ENCODE measurements at regions not wholly inside any gene's neighbourhood (a gene's known extent, or its start where the extent isn't known, plus 50 kb on each side); places are given as distances from the start of the nearest gene placed in this dataset.
A peak's percentile ranks its signal among the peaks of the same experiment; 100 is the strongest.
"Not testable (repeated sequence)": the region's sequence is repeated elsewhere in the genome, so short reads cannot be mapped to it uniquely, and the experiment has no call there.

DNA sequence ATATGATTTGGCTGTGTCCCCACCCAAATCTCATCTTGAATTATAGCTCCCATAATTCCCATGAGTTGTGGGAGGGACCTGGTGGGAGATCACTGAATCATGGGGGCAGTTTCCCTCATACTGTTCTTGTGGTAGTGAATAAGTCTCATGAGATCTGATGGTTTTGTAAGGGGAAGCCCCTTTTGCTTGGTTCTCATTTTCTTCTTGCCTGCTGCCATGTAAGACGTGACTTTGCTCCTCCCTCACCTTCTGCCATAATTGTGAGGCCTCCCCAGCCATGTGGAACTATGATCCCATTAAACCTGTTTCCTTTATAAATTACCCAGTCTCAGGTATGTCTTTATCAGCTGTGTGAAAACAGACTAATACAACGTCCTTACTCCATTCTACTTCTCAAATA, 108.5 kb upstream of the SCAF8 start:
- not testable (repeated sequence) for DNase-seq (ENCODE audit: extremely low read depth, low read depth)

DNA sequence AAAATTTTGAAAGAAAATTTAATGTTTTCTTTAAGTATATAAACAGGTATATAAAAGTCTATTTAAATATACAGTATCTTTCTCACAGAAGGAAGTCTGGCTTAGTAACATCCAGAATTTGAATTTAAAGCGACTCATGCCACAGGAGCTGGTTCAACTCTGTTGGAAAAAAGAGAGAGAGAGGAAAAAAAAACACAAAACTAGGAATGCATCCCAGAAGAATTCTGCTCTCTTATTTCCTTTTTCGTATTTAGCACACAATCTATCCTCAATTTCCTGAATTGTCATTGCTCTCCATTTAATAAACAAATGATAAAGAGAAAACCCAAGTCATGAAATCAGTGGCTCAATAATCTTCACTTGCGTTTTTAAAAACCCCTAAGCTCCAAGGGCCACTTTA, 107.5 kb upstream of the SCAF8 start:
- no peak for DNase-seq (ENCODE audit: extremely low read depth, low read depth)

DNA sequence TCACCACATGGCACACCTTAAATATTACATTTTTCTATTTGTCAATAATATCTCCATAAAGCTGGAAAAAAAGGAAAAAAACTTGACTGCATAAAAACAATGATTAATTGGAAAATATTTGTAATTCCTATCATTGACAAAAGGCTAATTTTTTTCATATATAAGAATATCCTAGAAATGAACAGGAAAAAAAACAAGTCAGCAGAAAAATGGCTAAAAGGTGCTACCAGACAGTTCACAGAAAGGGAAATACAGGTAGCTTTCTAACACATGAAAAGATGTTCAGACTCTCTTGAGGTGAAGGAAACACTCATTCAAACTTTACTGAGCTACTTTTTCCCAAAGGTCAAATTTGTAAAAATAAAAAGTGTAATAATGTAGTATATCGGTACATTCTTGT, 104.1 kb upstream of the SCAF8 start:
- no peak for DNase-seq (ENCODE audit: extremely low read depth, low read depth)

DNA sequence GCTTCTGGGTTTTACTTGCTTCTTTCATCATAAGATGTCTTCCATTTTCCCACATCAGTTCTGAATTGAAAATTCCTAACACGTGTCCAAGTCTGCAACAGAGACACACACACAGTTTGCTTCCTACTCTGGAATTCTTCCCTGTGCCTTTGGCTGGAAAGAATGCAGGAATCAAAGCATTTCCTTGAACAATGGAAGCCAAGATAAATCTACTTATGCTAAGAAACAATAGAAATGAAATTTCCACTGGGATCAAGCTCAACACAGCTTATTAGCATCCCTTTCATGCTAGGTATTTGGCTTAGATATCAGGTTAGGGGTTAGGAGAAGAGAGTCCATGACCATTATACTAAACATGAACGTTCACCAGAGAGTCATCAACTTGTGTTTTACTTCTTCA, 101.1 kb upstream of the SCAF8 start:
- DNase-seq (ENCODE audit: extremely low read depth, low read depth): no peak

DNA sequence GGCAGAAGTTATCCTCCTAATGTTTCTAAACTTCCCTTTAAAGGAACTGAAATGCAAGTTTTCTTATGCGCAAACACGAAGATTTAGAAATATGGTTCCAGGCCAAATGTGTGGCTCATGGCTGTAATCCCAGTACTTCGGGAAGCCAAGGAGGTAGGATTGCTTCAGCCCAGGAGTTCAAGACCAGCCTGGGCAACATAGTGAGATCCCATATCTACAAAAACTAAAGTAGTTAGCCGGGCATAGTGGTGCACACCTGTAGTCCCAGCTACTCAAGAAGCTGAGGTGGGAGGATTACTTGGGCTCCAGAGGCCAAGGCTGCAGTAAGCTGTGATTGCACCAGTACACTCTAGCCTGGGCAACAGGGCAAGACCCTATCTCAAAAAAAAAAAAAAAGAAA, 95.8 kb upstream of the SCAF8 start:
- no peak for DNase-seq (ENCODE audit: extremely low read depth, low read depth)

DNA sequence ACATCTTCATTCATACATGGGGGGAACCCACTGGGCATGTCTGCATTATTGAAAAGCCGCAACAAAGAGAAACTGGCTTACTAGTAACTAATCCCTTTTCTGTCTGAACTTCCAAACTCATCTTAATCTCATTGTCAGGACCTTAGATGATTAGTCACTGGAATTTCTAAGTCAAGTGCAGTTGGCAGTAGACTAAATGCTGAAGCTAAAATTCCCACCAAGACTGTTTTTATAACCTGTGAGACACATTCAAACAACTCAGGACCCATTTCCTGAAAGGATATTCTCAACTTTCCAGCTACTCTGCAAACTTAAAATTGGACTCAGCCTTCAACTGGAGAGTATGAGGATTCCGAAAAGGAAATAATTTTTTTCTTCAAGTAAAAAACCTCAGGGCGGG, 94.8 kb upstream of the SCAF8 start:
- DNase-seq (ENCODE audit: extremely low read depth, low read depth): no peak

DNA sequence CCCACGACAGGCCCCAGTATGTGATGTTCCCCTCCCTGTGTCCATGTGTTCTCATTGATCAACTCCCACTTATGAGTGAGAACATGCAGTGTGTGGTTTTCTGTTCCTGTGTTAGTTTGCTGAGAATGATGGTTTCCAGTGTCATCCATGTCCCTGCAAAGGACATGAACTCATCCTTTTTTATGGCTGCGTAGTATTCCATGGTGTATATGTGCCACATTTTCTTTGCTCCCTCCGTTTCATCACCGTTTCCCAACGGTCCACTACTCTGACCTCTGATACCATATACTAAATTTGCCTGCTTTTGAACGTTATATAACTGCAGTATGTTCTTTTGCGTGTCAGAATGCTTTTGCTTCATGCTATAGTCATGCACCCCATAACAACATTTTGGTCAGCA, 94.0 kb upstream of the SCAF8 start:
- DNase-seq (ENCODE audit: extremely low read depth, low read depth): not testable (repeated sequence)

DNA sequence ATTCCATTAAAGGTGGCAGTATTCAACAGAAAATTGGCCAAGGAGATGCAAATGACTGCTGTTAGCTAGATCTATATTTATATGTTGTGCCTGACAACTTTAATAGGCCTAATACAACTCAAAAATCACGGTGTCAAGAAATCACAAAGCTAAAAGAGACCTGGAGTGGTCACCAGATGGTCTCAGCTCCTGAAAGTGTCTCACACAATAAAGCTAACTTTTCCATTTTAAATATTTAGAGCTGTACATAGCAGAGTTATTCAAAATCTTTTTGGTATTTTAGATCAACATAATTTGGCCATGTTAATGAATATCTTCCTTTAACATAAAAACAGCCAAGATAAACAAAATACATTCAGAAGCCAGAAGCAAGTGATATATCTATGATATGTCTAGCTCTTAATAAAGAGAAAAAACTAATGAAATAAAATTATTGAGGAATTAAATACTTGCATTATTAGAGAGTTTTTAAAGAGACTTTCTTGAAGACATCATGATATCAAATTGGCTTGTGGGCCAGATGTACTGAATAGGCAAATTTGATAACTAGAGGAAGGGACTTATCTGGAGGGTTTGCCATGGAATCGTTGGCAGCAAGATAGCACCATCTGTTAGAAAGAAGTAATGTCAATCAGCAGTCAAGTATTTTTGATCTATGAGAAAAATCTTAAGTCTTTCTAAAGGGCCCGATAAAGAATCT, 84.9 kb upstream of the SCAF8 start:
- no peak for DNase-seq (ENCODE audit: extremely low read depth, low read depth)

DNA sequence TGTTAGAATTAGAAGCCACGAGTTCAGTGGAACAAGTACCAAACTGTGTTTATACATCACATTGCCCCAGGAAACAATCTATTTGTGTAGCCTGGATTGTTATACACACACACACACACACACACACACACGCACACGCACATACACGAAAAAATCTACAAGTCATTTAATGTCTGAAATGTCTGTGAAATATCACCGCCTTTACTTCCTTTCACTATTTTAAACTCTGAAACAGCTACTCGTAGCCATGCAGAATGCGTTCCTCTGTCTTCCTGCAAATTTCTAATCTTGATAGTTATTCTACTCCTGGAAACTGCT, 84.4 kb upstream of the SCAF8 start:
- DNase-seq (ENCODE audit: extremely low read depth, low read depth): no peak

DNA sequence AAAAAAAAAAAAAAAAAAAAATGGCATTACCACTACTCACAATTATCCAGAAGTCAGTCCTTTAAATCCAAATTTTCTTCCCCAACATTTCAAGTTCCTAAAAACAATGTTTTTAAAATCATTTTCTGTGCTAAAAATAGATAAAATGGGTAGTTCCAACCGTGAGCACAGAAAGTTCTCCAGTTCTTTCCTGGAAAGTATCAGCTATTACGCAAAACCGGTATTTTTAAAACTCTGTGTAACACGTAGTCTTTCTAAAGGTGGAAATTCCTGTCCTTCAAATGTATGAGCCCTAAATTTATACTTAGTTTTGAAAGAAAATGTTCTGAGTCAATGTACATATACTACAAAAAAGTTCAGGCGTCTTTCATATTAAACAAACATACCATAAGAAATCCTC, 83.5 kb upstream of the SCAF8 start:
- DNase-seq (ENCODE audit: extremely low read depth, low read depth): no peak

DNA sequence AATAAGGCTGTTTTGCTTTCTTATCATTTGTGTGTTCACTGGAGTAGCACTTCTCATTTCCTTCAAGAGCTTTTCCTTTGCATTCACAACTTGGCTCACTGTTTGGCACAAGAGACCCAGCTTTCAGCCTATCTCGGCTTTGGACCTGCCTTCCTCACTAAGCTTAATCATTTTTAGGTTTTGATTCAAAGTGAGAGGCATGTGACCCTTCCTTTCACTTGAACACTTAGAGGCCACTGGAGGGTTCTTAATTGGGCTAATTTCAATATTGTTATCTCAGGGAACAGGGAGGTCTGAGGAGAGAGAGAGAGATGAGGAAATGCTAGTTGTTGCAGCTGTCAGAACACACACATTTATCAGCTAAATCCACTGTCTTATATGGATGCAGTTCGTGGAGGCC, 82.9 kb upstream of the SCAF8 start:
- DNase-seq (ENCODE audit: extremely low read depth, low read depth): no peak

DNA sequence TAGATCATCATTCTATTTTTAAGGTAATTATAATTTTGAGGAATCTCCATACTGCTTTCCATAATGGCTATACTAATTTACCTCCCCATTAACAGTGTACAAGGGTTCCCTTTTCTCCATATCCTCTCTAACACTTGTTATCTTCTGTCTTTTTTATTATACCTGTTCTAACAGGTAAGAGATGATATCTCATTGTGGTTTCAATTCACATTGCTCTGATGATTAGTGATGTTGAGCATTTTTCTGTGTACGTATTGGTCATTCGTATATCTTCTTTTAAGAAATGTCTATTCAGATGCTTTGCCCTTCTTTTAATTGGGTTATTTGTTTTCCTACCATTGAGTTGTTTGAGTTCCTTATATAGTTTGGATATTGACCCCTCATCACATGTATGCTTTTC, 81.6 kb upstream of the SCAF8 start:
- DNase-seq (ENCODE audit: extremely low read depth, low read depth): no peak

DNA sequence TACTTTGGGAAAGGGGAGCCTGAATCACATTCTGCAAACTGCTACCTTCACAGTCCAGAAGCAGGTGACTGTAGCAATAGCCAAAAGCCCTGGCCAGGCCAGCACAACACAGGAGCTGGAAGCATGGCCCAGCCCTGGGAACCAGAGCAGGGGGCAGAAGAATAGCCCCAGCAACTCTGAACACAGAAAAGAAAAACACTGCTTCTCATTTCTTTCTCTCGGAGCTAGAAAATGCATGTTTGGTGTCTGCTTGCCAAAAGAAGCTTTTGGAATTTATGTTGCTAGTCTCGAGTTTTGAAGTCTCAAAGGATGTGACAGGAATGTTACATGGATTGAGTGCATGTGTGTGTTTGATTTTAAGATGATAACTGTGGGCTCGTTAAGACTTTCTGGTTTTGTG, 79.8 kb upstream of the SCAF8 start:
- no peak for DNase-seq (ENCODE audit: extremely low read depth, low read depth)

DNA sequence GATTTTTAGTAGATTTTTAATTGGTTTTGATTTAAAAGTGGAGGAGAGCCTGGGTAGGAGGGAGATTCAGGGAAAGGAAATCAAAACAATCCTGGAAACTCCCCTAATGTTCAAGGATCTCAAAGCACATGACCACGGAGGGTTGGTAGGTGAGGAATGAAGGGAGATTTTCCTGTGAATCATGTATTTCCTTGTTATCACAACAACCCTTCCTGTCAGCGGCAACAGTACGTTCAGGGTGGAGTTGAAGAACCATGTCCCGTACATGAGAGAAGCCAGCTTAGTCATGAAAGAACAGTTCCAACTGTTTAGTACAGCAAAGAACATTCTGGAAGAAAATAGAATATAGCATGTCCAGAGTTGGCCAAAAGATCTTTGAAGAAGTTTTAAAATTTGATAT, 79.4 kb upstream of the SCAF8 start:
- DNase-seq (ENCODE audit: extremely low read depth, low read depth): no peak

DNA sequence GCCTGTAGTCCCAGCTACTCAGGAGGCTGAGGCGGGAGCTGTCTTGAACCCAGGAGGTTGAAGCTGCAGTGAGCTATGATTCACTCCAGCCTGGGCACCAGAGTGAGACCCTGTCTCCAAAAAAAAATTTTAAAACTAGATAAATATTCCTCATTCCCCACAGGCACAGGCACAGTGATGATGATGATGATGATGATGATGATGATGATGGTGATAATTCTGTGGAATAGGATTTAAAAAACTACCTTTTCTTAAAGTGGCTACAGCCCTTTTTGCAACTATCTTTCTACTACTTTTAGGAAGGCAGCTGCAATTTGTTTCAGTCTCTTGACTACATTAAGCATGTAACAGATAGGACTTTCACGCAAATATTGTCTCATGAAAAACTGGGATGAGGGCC, 76.6 kb upstream of the SCAF8 start:
- no peak for DNase-seq (ENCODE audit: extremely low read depth, low read depth)

DNA sequence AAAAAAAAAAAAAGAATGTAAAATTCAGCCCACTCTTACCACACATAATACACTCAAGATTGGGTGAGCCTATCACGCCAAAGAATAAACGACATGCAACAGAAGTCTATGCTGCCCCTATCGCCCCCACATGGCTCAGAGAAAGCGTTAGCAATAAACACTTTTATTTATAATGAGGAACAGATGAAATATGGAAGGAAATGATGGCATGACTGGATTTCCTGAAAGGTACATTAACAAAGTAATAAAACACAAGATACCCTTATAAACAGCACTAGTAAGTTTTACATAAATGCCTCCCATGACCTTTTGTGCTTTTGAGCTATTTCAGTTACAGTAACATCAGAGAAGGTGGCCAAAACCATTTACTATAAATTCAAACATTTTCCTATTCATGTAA, 71.4 kb upstream of the SCAF8 start:
- no peak for DNase-seq (ENCODE audit: extremely low read depth, low read depth)

DNA sequence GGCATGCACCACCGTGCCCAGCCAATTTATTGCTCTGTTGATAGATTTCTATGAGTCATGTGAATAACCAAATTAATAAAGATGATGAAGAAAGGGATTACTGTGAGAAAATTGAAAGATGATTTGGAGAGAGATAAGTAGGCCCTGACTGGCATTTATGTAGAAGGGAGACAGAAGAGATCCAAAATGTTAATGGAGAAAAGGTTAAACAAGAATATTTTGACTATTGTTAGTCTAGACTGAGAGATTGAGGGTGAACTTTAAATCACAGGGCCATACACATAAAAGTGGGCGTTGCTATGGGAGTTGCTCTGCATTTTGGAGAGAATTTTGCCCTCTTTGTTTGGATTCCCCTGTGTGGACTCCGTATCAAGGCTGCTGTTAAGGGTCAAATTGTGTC, 68.9 kb upstream of the SCAF8 start:
- DNase-seq (ENCODE audit: extremely low read depth, low read depth): no peak

DNA sequence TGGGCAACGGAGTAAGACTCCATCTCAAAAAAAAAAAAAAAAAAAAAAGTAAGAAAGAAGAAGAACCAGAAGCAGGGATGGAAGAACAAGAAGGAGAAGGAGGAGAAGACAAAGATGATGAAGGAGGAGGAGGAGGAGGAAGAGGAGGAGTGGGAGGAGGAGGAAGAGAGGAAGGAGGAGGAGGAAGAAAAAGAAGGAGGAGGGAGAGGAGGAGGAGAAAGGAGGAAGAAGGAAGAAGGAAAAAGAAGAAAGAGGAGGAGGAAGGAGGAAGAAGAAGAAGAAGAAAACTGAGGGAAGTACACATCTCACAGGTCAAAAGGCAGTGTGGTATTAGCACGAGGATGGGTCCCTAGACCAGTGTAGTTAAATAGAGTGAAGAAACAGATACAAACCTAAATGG, 65.1 kb upstream of the SCAF8 start:
- DNase-seq (ENCODE audit: extremely low read depth, low read depth): no peak

DNA sequence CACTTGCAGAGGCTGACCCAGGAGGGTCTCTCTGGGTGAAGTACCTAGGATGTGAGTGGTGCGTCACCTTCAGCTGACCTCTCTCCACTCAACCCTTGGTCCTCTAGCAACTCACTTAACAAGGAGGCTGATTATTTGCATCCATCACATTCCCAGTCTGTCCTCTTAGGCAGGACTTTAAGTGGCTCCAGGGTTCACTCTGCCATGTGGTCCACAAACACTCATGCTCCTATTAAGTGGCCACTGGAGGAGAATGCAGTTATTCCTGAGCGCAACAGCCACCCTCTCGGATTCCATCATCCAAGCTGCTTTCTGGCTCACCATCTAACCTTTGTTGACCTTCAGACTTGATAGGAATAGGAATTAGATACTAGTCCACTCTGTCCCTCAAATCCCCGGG, 61.1 kb upstream of the SCAF8 start:
- no peak for DNase-seq (ENCODE audit: extremely low read depth, low read depth)

DNA sequence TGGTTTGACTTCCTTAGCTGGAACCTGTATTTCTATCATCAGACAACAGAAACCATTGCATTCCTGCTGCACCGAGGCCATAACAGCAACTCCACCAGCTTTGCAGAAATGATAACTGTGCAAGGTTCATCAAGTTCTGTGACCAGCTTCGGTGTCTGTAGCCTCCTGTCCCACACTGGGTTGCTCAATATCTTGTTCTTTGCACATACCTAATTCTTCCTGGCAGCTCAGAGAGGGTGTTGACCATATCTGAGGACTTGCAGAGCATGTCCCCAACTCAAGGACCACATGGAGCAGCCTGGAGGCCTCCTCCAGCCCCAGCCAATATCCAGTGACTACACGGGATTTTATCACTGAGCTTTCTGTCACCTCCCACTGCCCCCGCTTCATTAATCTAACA, 59.3 kb upstream of the SCAF8 start:
- DNase-seq (ENCODE audit: extremely low read depth, low read depth): no peak

DNA sequence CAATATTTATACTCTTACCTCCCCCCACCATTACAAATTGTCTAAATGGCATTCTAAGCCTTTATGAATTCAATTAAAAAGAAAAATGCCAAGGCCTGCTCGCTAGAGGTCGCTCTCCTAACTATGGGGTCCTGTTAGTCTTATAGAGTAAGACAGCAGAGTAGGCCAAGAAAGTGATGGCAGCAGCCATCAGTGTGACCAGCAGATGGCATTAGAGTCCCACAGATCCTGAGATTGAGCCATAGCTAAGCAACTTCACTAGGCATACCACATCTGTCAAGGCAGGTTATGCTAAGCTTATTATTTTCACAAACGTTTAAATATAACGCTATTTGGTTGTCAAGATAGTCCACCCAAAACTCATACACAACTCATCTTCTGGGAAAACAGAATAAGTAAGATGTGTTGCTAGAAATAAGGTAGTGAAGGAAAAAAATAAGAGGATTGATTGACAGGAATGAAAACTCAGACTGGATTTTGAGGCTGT, 57.6 kb upstream of the SCAF8 start:
- peak; percentile 90 for DNase-seq (ENCODE audit: extremely low read depth, low read depth)

DNA sequence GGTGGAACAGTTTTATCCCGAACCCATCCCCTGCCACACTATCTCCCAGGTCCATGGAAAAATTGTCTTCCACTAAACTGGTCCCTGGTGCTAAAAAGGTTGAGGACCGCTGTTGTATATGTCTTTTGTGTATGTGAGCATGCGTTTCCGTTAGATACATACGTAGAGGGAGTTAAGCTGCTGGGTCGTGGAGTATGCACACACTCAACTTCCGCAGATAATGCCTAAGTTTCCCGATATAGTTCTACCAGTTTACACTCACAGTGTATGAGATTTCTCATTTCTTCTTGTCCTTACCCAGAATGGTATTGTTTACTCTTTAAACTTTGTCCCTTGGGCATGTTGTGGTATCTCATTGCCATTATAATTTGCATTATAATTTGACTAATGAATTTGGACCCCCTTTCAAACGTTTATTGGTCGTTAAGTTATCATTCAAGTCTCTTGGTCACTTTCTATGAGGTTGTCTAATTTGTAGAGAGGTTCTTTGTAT, 50.5 kb upstream of the SCAF8 start:
- DNase-seq (ENCODE audit: extremely low read depth, low read depth): no peak
